H9 (cell line): ENCODE measurements at regions not wholly inside any gene's neighbourhood (a gene's known extent, or its start where the extent isn't known, plus 50 kb on each side); places are given as distances from the start of the nearest gene placed in this dataset.

Experiments used
- DNase-seq: peaks from one replicate; pipeline ENCODE4 v3.0.0-alpha.2; 2017
- H2AFZ ChIP-seq: one replicate; pipeline ENCODE4 v1.6.1; 2013; ENCODE audit warnings: mild to moderate bottlenecking, low read length, control low read depth, moderate library complexity
- H2AK5ac ChIP-seq: 2 replicates; pipeline ENCODE4 v1.6.1; 2013; ENCODE audit warnings: low read length, control low read depth, mixed read lengths; ENCODE audit not compliant: insufficient read length
- H2BK120ac ChIP-seq: one replicate; pipeline ENCODE4 v1.6.1; 2013; ENCODE audit warnings: low read depth, mild to moderate bottlenecking, low read length, control low read depth, inconsistent platforms; ENCODE audit not compliant: poor library complexity, severe bottlenecking
- H2BK12ac ChIP-seq: 2 replicates; pipeline ENCODE4 v1.6.1; 2013; ENCODE audit warnings: low read length, control low read depth, mixed read lengths, low read depth; ENCODE audit not compliant: insufficient read length
- H2BK15ac ChIP-seq: 2 replicates; pipeline ENCODE4 v1.6.1; 2013; ENCODE audit warnings: low read depth, low read length, control low read depth
- H2BK20ac ChIP-seq: one replicate; pipeline ENCODE4 v1.6.1; 2013; ENCODE audit warnings: low read depth, mild to moderate bottlenecking, low read length, control low read depth, inconsistent platforms; ENCODE audit not compliant: poor library complexity, severe bottlenecking
- H2BK5ac ChIP-seq: 2 replicates; pipeline ENCODE4 v1.6.1; 2013; ENCODE audit warnings: low read length, control low read depth, mixed read lengths; ENCODE audit not compliant: insufficient read length
- H3K14ac ChIP-seq: 2 replicates; pipeline ENCODE4 v1.6.1; 2013; ENCODE audit warnings: low read length, control low read depth; ENCODE audit not compliant: insufficient read depth
- H3K18ac ChIP-seq: 2 replicates; pipeline ENCODE4 v1.6.1; 2013; ENCODE audit warnings: low read depth, mild to moderate bottlenecking, mixed read lengths, low read length, control low read depth; ENCODE audit not compliant: insufficient read length
- H3K23ac ChIP-seq: 2 replicates; pipeline ENCODE4 v1.6.1; 2013; ENCODE audit warnings: low read length, control low read depth, mixed read lengths, low read depth; ENCODE audit not compliant: insufficient read length
- H3K23me2 ChIP-seq: 2 replicates; pipeline ENCODE4 v1.6.1; 2013; ENCODE audit warnings: low read depth, mild to moderate bottlenecking, mixed read lengths, low read length, control low read depth; ENCODE audit not compliant: insufficient read length, poor library complexity, severe bottlenecking
- H3K27ac ChIP-seq: 2 replicates; pipeline ENCODE4 v1.5.1; 2013; ENCODE audit warnings: low read length, control low read depth, mixed read lengths, low read depth; ENCODE audit not compliant: insufficient read length
- H3K27me3 ChIP-seq: 2 replicates; pipeline ENCODE4 v1.6.1; 2013; ENCODE audit warnings: low read length, control low read depth, inconsistent platforms; ENCODE audit not compliant: insufficient read depth
- H3K4ac ChIP-seq: 2 replicates; pipeline ENCODE4 v1.6.1; 2013; ENCODE audit warnings: low read depth, mild to moderate bottlenecking, control low read depth, inconsistent platforms, low read length, moderate library complexity
- H3K4me1 ChIP-seq: 2 replicates; pipeline ENCODE4 v1.6.1; 2013; ENCODE audit warnings: low read length, control low read depth, inconsistent platforms; ENCODE audit not compliant: insufficient read depth
- H3K4me2 ChIP-seq: 2 replicates; pipeline ENCODE4 v1.6.1; 2013; ENCODE audit warnings: low read length, control low read depth, mixed read lengths; ENCODE audit not compliant: insufficient read length, insufficient read depth
- H3K56ac ChIP-seq: 2 replicates; pipeline ENCODE4 v1.6.1; 2013; ENCODE audit warnings: low read depth, mild to moderate bottlenecking, mixed read lengths, low read length, control low read depth; ENCODE audit not compliant: insufficient read length
- H3K79me1 ChIP-seq: 2 replicates; pipeline ENCODE4 v1.6.1; 2013; ENCODE audit warnings: low read depth, mild to moderate bottlenecking, moderate library complexity, low read length, control low read depth, inconsistent platforms; ENCODE audit not compliant: insufficient read depth, poor library complexity, severe bottlenecking
- H3K79me2 ChIP-seq: 2 replicates; pipeline ENCODE4 v1.6.1; 2013; ENCODE audit warnings: low read length, control low read depth, inconsistent platforms; ENCODE audit not compliant: insufficient read depth
- H3K9ac ChIP-seq: 2 replicates; pipeline ENCODE4 v1.6.1; 2013; ENCODE audit warnings: low read length, control low read depth, mixed read lengths; ENCODE audit not compliant: insufficient read length; ENCODE audit errors: extremely low read depth
- H3K9me3 ChIP-seq: one replicate; pipeline ENCODE4 v1.6.1; 2013; ENCODE audit warnings: low read depth, low read length, inconsistent platforms; ENCODE audit not compliant: control insufficient read depth
- H3T11ph ChIP-seq: one replicate; pipeline ENCODE4 v1.6.1; 2013; ENCODE audit warnings: mild to moderate bottlenecking, low read length, control low read depth, inconsistent platforms
- H4K20me1 ChIP-seq: one replicate; pipeline ENCODE4 v1.6.1; 2013; ENCODE audit not compliant: control insufficient read depth, insufficient read length, insufficient read depth
- H4K5ac ChIP-seq: 2 replicates; pipeline ENCODE4 v1.6.1; 2013; ENCODE audit warnings: low read depth, mild to moderate bottlenecking, mixed read lengths, low read length, control low read depth; ENCODE audit not compliant: insufficient read length
- H4K8ac ChIP-seq: replicated peaks from 2 replicates; pipeline ENCODE4 v1.6.1; 2013; ENCODE audit warnings: low read length, control low read depth, mixed read lengths, low read depth; ENCODE audit not compliant: insufficient read length
- H4K91ac ChIP-seq: 2 replicates; pipeline ENCODE4 v1.6.1; 2013; ENCODE audit warnings: low read depth, mild to moderate bottlenecking, moderate library complexity, mixed read lengths, low read length, control low read depth; ENCODE audit not compliant: insufficient read length
- H3K27ac Mint-ChIP-seq, 3 experiments: 2 replicates in 2 of 3; 3 replicates in 1 of 3; pipeline ENCODE4 v1.8.0; 2020 to 2021; ENCODE audit warnings: mixed read lengths in 3 of 3, mild to moderate bottlenecking in 1 of 3, moderate library complexity in 1 of 3
- H3K27me3 Mint-ChIP-seq: 2 replicates; pipeline ENCODE4 v1.8.0; 2021; ENCODE audit warnings: low read depth, mild to moderate bottlenecking, moderate library complexity, mixed read lengths
- H3K36me3 Mint-ChIP-seq, 3 experiments: 2 replicates in 2 of 3; 3 replicates in 1 of 3; pipeline ENCODE4 v1.8.0; 2020 to 2021; ENCODE audit warnings: low read depth in 3 of 3, mixed read lengths in 3 of 3; ENCODE audit not compliant: insufficient read depth in 1 of 3
- H3K4me1 Mint-ChIP-seq, 2 experiments: 2 replicates each; pipeline ENCODE4 v1.8.0; 2020; ENCODE audit warnings: mixed read lengths in 2 of 2
- H3K4me3 Mint-ChIP-seq, 2 experiments: 2 replicates in 1 of 2; 3 replicates in 1 of 2; pipeline ENCODE4 v1.8.0; 2020 to 2021; ENCODE audit warnings: mild to moderate bottlenecking in 2 of 2, mixed read lengths in 2 of 2, moderate library complexity in 1 of 2
- H3K9me3 Mint-ChIP-seq, 2 experiments: 2 replicates in 1 of 2; 3 replicates in 1 of 2; pipeline ENCODE4 v1.8.0; 2020; ENCODE audit warnings: mild to moderate bottlenecking in 2 of 2, mixed read lengths in 2 of 2, moderate library complexity in 1 of 2
- CTCF ChIP-seq: fragments of 200-600 bp; sonication (generic); conservative IDR thresholded peaks from 3 replicates; pipeline ENCODE4 v1.8.0; 2021; ENCODE audit warnings: antibody characterized with exemption, mild to moderate bottlenecking
- WGBS: extraction: QIAGEN DNeasy Blood & Tissue Kit; methylation state at CpG from one replicate; pipeline ENCODE4 v1.1.7; 2013; ENCODE audit warnings: missing lambda C conversion rate, low lambda C conversion rate, mixed read lengths; ENCODE audit not compliant: insufficient read length; ENCODE audit errors: extremely low coverage; 5-methylcytosine and 5-hydroxymethylcytosine counted together

GRCh38 chr15:69602921-69603320, 150.3 kb downstream of the RPLP1 start:
- no peaks in the 10 kb centered on the region for H3K9me3 ChIP-seq
- no peak overlapping the region for H3T11ph ChIP-seq
- no peaks in the 10 kb centered on the region for H4K20me1 ChIP-seq
- no peak for DNase-seq
- no peak overlapping the region for H3K27ac ChIP-seq
- no peaks in the 10 kb centered on the region for H3K36me3 Mint-ChIP-seq
- no peak overlapping the region for H3K56ac ChIP-seq
- H3K4me1 ChIP-seq: no peaks in the 10 kb centered on the region
- no peak overlapping the region for H3K4me2 ChIP-seq
- no peak overlapping the region for H3K14ac ChIP-seq
- H3K9me3 Mint-ChIP-seq: no peaks in the 10 kb centered on the region; a peak in 1 of 5 replicates
- no peak overlapping the region for H3K4me3 Mint-ChIP-seq
- no CpG with 5 or more reads among the region's 4 CpGs for WGBS
- no peak overlapping the region for H2BK120ac ChIP-seq
- no peak overlapping the region for H2AK5ac ChIP-seq
- H3K79me2 ChIP-seq: no peaks in the 10 kb centered on the region
- no peak overlapping the region for H3K23ac ChIP-seq
- no peak overlapping the region for H3K18ac ChIP-seq
- H2BK5ac ChIP-seq: no peak overlapping the region
- no peak overlapping the region for H2AFZ ChIP-seq
- no peaks in the 10 kb centered on the region for H3K27me3 ChIP-seq
- H4K8ac ChIP-seq: no peak overlapping the region
- H3K27ac Mint-ChIP-seq: peak overlapping the region in 1 of 3 experiments; percentile 55; a peak in 1 of 7 replicates
- H2BK20ac ChIP-seq: no peak overlapping the region
- no peaks in the 10 kb centered on the region for H3K23me2 ChIP-seq
- no peak overlapping the region for H2BK15ac ChIP-seq
- H3K27me3 Mint-ChIP-seq: peaks cover 18% of the 10 kb centered on the region
- no peak overlapping the region for H4K91ac ChIP-seq
- peaks cover 11 to 13% of the 10 kb centered on the region in 2 experiments for H3K4me1 Mint-ChIP-seq
- no peaks in the 10 kb centered on the region for H3K79me1 ChIP-seq
- H4K5ac ChIP-seq: no peak overlapping the region
- no peak overlapping the region for H2BK12ac ChIP-seq
- TF ChIP-seq CTCF: no peak
- H3K4ac ChIP-seq: no peak overlapping the region
- no peak overlapping the region for H3K9ac ChIP-seq
